Ectodermal cell (in vitro differentiated cells): ENCODE measurements at regions not wholly inside any gene's neighbourhood (a gene's known extent, or its start where the extent isn't known, plus 50 kb on each side); places are given as distances from the start of the nearest gene placed in this dataset.
A peak's percentile ranks its signal among the peaks of the same experiment; 100 is the strongest.

ENCODE experiments used
- H3K27ac ChIP-seq: 2 replicates; pipeline ENCODE4 v1.7.0; 2013; ENCODE audit warnings: mild to moderate bottlenecking, low read depth, low read length; ENCODE audit not compliant: insufficient read depth, poor library complexity, severe bottlenecking
- H3K27me3 ChIP-seq: 2 replicates; pipeline ENCODE4 v1.7.0; 2013; ENCODE audit warnings: mild to moderate bottlenecking, low read length; ENCODE audit not compliant: insufficient read depth, control insufficient read depth, poor library complexity, severe bottlenecking
- H3K36me3 ChIP-seq: one replicate; pipeline ENCODE4 v1.7.0; 2013; ENCODE audit warnings: low read length; ENCODE audit not compliant: control insufficient read depth, insufficient read depth
- H3K4me1 ChIP-seq: one replicate; pipeline ENCODE4 v1.7.0; 2013; ENCODE audit warnings: low read length; ENCODE audit not compliant: control insufficient read depth, insufficient read depth
- H3K4me3 ChIP-seq: 2 replicates; pipeline ENCODE4 v1.7.0; 2013; ENCODE audit warnings: low read depth, low read length, control low read depth; ENCODE audit not compliant: insufficient read depth
- H3K9me3 ChIP-seq: 2 replicates; pipeline ENCODE4 v1.7.0; 2013; ENCODE audit warnings: mild to moderate bottlenecking, low read length, moderate library complexity; ENCODE audit not compliant: control insufficient read depth
- WGBS, 2 experiments: methylation state at CpG; one replicate each; pipeline ENCODE4 v1.1.7; 2013; ENCODE audit warnings: missing lambda C conversion rate in 2 of 2; 5-methylcytosine and 5-hydroxymethylcytosine counted together

GRCh38 chr2:144333143-144333555, 186.8 kb downstream of the ZEB2 start:
- 58 to 65% methylated on average over 7 of the region's 9 CpGs for WGBS, 2 experiments
- Histone ChIP-seq H3K27ac (peak overlapping the region; percentile 47), H3K27me3 (peaks cover 4% of the 10 kb centered on the region), H3K4me1 (no peaks in the 10 kb centered on the region), H3K4me3 (no peak overlapping the region), H3K36me3 (no peaks in the 10 kb centered on the region), H3K9me3 (no peaks in the 10 kb centered on the region)

DNA sequence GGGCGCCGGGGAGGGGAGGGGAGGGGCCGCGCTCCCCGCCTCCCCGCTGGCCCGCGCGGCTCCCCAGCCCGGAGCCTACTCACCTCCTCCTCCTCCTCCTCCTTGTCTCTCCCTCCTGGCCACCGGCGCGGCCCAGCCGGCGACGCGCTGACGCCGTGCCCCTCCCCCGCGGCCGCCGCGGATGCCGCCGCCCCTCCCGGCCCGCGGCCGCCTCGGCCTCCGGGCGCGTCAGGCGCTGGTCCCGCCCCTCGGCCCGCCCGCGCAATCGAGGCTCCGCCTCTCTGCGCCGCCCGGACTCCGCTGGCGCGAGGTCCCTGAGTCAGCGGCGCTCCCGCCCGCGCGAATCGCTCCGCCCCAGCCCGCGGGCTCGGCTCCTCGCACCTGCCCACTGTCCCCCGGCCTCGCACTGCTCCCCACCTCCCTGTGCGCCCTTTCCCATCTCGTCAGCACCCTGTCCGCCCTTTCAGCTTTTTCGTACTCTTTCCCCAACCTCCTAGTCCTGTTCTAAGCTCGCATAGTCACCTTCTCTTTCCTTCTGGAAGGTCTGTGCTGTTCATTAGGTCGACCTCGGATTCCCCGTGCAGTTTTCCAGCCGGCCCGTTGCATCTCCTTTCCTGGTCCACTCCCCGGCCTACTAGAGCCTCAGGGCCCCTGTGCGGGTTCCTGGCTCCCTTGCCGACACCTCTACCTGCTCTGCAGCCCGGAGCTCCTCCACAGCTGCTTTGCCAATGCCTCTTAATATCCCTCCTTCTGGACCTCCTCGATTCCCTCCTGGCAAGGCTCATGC, 187.4 kb downstream of the ZEB2 start:
- H3K4me1 ChIP-seq: no peaks in the 10 kb centered on the region
- WGBS, 2 experiments: 2% methylated on average over 70 to 77 of the region's 77 CpGs
- H3K36me3 ChIP-seq: no peaks in the 10 kb centered on the region
- H3K4me3 ChIP-seq: peak overlapping the region; percentile 63
- H3K27ac ChIP-seq: peak overlapping the region; percentile 85
- no peaks in the 10 kb centered on the region for H3K9me3 ChIP-seq
- peaks cover 4% of the 10 kb centered on the region for H3K27me3 ChIP-seq

- 1% methylated on average over 62 to 66 of the region's 66 CpGs for WGBS, 2 experiments
- peaks cover 4% of the 10 kb centered on the region for H3K27me3 ChIP-seq
- H3K4me1 ChIP-seq: no peaks in the 10 kb centered on the region
- peak overlapping the region; percentile 63 for H3K4me3 ChIP-seq
- peak overlapping the region; percentile 85 for H3K27ac ChIP-seq
- no peaks in the 10 kb centered on the region for H3K36me3 ChIP-seq
- no peaks in the 10 kb centered on the region for H3K9me3 ChIP-seq
Measured at GRCh38 chr2:144331674-144332355, 188.1 kb downstream of the ZEB2 start.

DNA sequence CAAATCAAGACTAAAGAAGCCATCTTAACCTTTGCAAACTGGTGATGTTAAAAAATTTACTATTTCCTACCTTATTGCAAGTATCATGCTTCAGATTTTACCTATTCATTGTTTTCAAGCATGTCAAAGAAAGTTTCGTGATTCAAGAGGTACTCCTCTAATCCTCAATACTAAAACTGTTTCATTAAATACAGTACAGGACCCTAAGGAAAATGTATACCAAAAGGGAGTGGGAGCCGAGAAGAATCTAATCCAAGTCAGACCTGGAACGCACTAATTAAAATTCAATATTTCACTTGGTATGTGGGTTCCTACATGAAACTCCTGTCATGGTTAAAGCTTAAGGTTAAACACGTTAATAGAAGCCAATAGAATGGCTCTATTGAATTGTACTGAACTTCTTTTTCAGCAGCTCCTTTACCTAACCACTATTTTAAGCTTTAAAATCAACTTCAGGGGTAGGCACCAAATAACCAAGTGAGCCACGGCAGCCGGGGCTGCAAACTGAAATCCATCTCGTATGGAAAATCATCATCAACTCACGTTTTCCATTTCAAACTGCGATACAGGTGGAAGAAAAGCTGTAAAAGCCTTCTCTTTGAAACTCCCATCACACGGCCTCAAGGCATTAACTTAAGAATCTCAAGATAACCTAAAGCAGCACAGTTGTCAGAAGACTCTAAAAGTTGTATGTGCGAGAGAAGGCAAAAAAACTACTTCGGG, 188.8 kb downstream of the ZEB2 start:
- H3K4me1 ChIP-seq: no peaks in the 10 kb centered on the region
- H3K27ac ChIP-seq: peak overlapping the region; percentile 85
- WGBS, 2 experiments: 14 to 22% methylated on average over 11 to 12 of the region's 12 CpGs
- H3K4me3 ChIP-seq: peak overlapping the region; percentile 63
- no peaks in the 10 kb centered on the region for H3K9me3 ChIP-seq
- H3K36me3 ChIP-seq: no peaks in the 10 kb centered on the region
- H3K27me3 ChIP-seq: peaks cover 4% of the 10 kb centered on the region

GRCh38 chr2:144329472-144329871, 190.4 kb downstream of the ZEB2 start:
- 93 to 96% methylated on average over 2 of the region's 2 CpGs for WGBS, 2 experiments
- H3K4me1 ChIP-seq: no peaks in the 10 kb centered on the region
- no peak overlapping the region for H3K4me3 ChIP-seq
- H3K9me3 ChIP-seq: no peaks in the 10 kb centered on the region
- H3K27ac ChIP-seq: no peak overlapping the region
- H3K36me3 ChIP-seq: no peaks in the 10 kb centered on the region
- peaks cover 4% of the 10 kb centered on the region for H3K27me3 ChIP-seq

DNA sequence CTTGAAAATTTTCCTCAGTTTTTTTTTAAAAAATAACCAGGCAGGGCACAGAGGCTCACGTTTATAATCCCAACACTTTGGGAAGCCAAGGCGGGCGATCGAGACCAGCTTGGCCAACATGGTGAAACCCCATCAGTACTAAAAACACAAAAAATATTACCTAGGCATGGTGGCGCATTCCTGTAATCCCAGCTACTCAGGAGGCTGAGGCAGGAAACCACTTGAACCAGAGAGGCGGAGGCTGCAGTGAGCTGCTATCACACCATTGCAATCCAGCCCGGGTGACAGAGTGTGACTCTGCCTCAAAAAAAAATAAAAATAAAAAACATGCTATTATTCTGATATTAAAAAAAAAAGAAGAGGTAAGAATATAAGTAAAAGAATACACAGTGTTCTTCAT, 191.0 kb downstream of the ZEB2 start:
- H3K4me1 ChIP-seq: no peaks in the 10 kb centered on the region
- peaks cover 4% of the 10 kb centered on the region for H3K27me3 ChIP-seq
- H3K27ac ChIP-seq: no peak overlapping the region
- 94 to 95% methylated on average over 6 of the region's 7 CpGs for WGBS, 2 experiments
- H3K9me3 ChIP-seq: no peaks in the 10 kb centered on the region
- H3K36me3 ChIP-seq: no peaks in the 10 kb centered on the region
- no peak overlapping the region for H3K4me3 ChIP-seq

- Histone ChIP-seq H3K36me3 (no peaks in the 10 kb centered on the region), H3K9me3 (no peaks in the 10 kb centered on the region), H3K27me3 (no peaks in the 10 kb centered on the region), H3K4me3 (no peak overlapping the region), H3K27ac (no peak overlapping the region), H3K4me1 (no peaks in the 10 kb centered on the region)
- 89 to 92% methylated on average over 3 of the region's 3 CpGs for WGBS, 2 experiments
Measured at GRCh38 chr2:144326825-144327224, 193.1 kb downstream of the ZEB2 start.

DNA sequence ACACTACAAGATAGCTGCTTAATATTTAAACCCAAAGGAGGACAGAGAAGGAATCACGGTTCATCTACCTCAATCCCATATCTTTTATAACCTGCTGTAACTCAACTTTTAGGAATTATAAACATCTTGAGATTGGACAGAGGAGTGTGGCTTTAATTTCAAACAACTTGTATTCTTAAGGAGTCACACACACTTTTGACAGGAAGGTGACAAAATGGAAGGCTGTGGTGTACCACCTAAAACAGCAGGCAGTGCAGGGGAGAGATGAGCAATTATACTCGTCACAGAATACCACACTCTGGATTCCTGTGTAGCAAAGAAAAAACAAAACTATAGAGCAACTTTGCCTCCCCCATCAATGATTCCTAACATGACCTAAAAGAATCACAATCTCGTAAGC, 194.8 kb downstream of the ZEB2 start:
- 63 to 90% methylated on average over 1 to 3 of the region's 3 CpGs for WGBS, 2 experiments
- Histone ChIP-seq H3K27me3 (no peaks in the 10 kb centered on the region), H3K27ac (no peak overlapping the region)

DNA sequence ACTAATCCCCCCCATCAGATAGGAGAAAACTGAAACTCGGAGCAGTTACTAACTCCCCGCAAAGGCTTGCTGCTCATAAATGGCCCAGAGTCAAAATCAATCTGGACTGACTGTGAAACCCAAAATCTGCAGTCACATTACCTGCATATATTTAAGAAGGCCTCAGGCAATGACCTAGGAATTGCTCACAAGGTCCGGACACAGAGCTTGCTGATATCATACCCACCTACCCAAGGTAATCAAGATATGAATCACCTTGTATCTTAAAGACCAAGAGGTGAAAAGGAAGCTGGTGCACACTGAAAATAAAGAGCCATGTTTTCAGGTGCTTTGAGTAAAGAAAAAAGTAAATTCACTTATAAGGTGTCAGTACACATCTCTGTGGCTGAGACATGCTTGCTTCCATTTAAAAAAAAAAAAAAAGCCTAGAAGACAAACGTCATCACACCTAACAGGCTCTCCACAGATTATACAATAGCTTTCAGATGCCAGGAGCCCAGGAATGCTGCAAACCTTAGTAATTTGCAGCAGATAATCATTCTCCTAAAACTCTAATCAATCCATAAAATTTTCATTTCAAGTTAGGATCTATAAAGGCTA, 195.4 kb downstream of the ZEB2 start:
- WGBS, 2 experiments: 89 to 91% methylated on average over 3 to 4 of the region's 4 CpGs
- no peaks in the 10 kb centered on the region for H3K36me3 ChIP-seq
- no peaks in the 10 kb centered on the region for H3K27me3 ChIP-seq
- H3K4me1 ChIP-seq: no peaks in the 10 kb centered on the region
- no peak overlapping the region for H3K4me3 ChIP-seq
- no peak overlapping the region for H3K27ac ChIP-seq
- H3K9me3 ChIP-seq: no peaks in the 10 kb centered on the region

More for the DNA sequence above, 194.8 kb downstream of the ZEB2 start:
- Histone ChIP-seq H3K4me3 (no peak overlapping the region), H3K9me3 (no peaks in the 10 kb centered on the region), H3K4me1 (no peaks in the 10 kb centered on the region), H3K36me3 (no peaks in the 10 kb centered on the region)

GRCh38 chr2:144323946-144324345, 196.0 kb downstream of the ZEB2 start:
- Histone ChIP-seq H3K27me3 (no peaks in the 10 kb centered on the region), H3K9me3 (no peaks in the 10 kb centered on the region), H3K4me3 (no peak overlapping the region), H3K36me3 (no peaks in the 10 kb centered on the region), H3K27ac (no peak overlapping the region), H3K4me1 (no peaks in the 10 kb centered on the region)
- WGBS, 2 experiments: 83% methylated on average over 1 of the region's 2 CpGs; no CpG with 5 or more reads in 1 of the 2 experiments
